G401 (cell line): ENCODE measurements at regions not wholly inside any gene's neighbourhood (a gene's known extent, or its start where the extent isn't known, plus 50 kb on each side); places are given as distances from the start of the nearest gene placed in this dataset.
"Not testable (repeated sequence)": the region's sequence is repeated elsewhere in the genome, so short reads cannot be mapped to it uniquely, and the experiment has no call there.

ENCODE experiments used
- DNase-seq: peaks from one replicate; pipeline ENCODE4 v3.0.0-alpha.2; 2015; ENCODE audit warnings: low spot score
- in situ Hi-C: cut with HindIII; loops from 2 replicates; pipeline ENCODE4 v1.10.0; 2016; ENCODE audit warnings: low sequenced_read_pairs, mixed read lengths

DNA sequence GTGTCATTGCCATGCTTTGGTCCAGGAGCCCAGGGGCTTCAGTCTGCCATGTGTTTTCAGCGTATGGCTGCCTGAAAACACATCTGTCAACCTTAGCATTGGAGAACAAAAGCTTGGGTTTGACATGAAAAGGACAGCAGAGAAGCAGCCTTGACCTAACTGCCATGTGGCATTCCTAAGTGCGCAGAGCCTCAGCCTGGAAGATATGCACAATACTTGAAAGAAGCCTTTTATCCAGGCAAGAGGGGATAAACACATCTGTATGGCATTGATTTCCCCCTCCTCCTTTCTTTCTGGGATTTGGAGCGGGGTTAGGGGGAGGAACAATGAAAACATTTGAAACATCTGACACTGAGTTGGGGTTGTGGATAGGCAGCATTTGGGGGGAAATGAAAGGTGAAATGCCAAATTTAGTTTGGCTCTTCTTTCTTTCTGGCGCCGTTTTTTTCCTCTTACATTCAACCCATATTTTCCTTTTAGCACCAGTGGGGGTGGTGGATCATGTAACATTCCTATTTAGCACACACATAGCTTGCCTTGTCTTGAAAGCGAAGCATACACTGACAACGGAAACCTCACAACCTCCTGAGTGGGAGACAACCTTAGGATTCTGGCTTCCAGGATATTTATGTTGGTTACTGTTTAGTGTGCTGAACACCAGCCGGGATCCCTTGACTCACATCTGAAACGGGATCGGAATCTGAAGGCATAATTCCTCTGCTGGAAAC lies 177.0 kb downstream of the C12orf75 start:
- DNase-seq, result no peak
- in situ Hi-C loops, result no loop called here

DNA sequence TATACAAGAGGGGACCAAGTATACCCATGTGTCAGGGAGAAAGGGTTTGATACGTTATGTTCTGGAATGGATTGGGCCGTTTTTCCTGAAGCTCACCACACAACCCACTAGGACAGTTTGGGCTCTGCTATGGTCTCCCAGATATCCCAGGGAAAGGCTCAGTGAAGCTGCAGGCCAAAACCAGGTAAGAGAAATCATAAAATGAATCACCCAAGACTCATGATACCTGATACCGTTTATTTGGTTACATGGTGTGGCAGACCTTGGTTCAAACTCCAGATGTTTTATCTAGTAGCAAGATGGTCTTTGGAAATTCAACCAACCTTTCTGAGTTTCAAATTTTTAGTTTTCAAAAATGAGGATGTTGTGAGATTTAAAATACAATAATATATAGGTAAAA lies 177.6 kb downstream of the C12orf75 start:
- in situ Hi-C loops, result no loop called here

DNA sequence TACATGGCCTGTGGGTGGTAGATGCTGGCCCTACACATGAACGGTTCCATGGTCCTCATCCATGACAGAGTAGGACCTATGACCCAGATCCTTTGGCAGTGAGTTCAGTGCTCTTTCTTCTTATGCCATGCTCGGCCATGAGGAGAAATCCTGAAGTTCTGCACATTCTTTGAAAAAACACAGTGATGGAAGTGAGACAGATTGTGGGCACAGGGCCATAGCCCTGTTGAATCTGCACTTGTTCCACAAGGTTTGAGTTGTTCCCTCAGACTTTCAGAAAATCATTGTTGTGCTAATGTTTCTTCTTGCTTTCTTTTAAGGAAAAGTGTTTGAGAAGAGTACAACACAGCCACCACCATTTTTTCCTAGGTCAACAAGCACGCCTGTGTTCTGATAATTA lies 180.0 kb downstream of the C12orf75 start:
- in situ Hi-C loops, result no loop called here
- no peak for DNase-seq

More for the DNA sequence above, 177.6 kb downstream of the C12orf75 start:
- DNase-seq, result no peak

DNA sequence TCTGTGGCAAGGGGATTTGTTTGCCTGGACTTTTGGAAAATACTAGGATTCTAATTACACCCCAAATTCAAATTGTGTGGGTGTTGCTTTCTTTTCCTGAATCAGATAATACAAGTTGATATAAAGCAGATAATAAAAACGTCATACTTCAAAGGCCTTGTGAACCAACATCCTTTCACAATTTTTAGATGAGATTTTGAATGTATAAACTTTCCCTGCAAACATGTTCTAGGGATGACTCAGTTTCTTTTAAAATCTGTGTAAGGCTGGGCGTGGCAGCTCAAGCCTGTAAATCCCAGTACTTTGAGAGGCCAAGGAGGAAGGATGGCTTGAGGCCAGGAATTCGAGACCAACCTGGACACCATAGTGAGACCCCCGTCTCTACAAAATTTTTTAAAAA lies 182.4 kb downstream of the C12orf75 start:
- in situ Hi-C loops, DNase-seq: not testable (repeated sequence)

DNA sequence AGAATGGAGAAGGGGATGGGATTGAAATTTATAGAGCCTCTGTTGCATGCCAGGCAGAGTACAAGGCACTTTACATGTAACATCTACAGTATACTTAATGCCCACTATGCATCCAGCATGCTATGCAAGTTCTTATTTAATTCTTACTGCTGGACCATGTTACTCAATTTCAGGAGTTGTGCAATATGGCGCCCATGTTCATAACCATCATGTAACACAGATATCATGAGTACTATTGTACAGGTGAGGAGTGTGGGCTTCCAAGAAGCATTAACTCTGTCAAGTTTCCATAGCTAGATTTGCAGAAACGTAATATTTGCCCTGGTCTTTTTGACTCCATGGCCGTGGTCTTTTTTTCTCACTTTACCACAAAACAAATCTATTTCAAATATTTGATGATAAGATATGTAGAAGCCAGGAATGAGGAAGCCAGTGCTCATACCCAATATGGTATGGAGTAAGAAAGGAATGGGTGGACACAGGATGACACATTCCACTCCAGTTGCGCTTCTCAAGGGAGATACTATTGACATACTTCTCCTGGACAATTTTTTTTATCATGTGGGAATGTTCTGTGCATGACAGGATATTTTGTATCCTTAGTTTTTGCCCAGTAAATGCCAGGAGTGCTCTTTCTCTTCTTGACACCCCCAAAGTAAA lies 191.8 kb downstream of the C12orf75 start:
- no peak for DNase-seq
- in situ Hi-C loops, result no loop called here

DNA sequence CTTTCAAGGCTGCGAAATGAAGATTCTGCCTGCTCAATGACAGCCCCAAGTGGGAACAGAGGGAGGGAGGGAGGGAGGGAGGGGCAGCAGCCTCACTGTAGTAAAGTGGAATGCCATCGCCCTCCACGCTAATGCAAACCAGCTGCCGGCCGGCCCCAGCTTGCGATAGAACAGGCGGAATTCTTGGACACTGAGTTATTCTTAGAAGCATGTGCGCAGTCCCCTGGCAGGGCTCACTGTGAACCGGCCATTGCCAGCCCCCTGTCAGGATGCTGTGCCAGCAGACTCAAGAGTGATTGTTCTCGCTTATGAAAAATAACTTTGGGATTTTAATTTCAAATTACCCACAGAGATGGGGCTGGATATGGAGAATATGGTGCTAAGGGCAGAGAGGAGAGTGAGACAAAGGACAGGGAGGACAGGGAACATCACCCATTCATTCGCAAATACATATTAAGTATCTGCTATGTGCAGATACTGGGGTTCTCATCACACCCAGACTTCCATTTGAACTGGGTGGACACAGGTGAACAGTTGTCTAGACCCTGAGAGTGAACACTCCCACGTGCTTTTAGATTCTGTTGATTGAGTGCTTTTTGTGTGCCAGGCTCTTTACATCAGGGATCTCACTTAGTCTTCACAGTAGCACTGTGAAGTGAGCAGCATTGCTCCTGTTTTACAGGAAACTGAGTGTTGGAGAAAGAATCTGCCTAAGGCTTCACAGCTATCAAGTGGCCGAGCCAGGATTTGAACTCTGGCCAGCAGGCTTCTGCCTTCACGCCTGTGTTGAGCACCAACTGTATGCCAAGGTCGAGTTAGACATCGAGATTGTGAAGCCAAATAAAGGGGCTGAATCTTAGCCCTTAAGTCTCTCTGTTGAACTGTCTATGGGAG lies 192.9 kb downstream of the C12orf75 start:
- peak; percentile 8 for DNase-seq
- in situ Hi-C loops, result no loop called here

DNA sequence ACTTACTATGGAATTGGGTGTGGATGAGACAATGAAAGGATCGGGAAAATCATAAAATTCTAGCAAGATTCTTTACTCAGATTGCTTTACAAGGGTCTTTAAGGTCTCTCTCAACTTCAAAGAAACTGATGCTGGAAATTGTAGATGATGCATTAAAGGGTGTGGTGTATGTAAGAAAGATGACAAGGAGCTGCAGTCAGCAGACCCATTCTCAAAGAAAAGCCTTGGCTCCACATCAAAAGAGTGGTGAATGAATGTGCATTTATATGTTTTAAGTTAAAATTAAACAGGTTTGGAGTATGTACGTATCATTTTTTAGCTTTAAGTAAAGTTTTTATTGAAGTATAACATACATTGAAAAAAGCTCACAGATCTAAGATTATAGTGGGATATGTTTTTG lies 194.5 kb downstream of the C12orf75 start:
- in situ Hi-C loops, result no loop called here
- DNase-seq, result no peak

DNA sequence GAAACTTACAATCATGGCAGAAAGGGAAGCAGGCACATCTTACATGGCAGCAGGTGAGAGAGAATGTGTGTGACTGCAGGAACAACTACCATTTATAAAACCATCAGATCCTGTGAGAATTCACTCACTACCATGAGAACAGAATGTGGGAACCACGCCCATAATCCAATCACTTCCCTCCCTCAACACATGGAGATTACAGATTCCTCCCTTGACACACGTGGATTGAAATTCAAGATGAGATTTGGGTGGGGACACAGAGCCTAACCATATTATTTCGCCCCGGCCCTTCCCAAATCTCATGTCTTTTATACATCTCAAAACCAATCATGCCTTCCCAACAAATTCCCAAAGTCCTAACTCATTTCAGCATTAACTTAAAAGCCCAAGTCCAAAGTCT lies 203.6 kb downstream of the C12orf75 start:
- in situ Hi-C loops, result no loop called here
- DNase-seq, result no peak

DNA sequence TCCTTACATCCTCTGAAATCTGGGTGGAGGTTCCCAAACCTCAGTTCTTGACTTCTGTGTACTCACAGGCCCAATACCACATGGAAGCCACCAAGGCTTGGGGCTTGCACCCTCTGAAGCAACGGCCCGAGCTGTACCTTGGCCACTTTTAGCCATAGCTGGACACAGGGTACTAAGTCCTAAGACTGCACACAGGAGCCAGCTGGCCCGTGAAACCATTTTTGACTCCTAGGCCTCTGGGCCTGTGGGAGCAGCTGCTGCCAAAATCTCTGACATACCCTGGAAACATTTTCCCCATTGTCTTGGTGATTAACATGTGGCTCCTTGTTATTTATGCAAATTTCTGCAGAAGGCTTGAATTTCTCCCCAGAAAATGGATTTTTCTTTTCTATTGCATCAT lies 204.5 kb downstream of the C12orf75 start:
- in situ Hi-C loops, result not testable (repeated sequence)

DNA sequence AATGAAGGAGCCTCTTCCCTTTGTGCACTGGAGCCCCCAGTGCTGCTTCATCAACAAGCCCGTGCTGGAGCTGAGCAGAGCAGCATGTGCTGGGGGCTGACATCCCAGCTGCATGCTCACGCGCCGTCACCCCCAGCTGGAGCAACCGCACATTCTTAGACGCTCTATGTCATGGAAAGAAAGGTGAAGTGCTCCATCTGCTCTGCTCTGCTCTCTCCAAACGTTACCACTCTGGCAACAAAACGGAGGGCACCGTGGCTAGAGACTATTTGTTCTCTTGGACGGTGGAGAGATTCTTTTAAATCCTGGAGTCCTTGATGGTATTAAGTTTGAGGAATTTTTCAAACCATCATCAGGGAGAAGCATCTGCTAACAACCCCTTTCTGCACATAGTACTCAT lies 208.4 kb downstream of the C12orf75 start:
- in situ Hi-C loops, result no loop called here
- DNase-seq, result no peak

More for the DNA sequence above, 204.5 kb downstream of the C12orf75 start:
- DNase-seq, result not testable (repeated sequence)

DNA sequence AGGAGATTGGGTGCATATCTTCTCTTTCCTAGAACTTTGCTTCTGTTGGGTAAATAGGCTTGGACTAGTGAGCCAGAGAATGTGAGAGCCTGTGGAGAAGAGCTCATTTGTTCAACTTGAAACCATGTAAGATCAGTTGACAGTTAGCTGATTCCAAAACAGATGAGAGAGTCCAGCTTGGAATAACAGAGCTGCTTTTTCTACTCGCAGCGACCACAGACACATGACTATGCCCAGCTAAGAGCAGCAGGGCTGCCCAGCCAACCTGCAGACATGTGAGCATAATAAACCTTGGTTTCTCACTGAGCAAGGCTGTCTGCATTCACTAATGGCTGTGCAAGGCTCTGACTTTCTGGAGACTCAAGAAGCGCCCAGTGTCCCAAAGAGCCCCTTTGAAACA lies 209.2 kb downstream of the C12orf75 start:
- in situ Hi-C loops, result no loop called here
- no peak for DNase-seq

DNA sequence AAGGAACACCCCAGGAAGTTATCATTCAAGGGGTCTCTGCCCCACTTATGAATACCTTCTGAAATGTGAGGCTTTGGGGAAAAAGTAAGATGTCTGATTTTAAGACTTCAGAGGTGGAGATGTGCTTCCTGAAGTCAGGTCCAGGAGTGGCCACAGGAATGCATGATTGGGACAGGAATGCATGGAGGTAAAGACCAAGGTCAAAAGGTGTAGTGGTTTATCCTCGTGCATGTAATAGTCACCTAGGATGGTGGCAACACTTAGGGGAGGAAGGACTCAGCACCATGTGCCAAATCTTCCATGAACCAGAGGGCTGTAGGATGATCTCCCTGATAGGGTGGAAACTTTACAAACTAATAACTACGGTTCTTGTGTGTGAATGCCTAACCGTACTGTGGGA lies 217.3 kb downstream of the C12orf75 start:
- in situ Hi-C loops, result no loop called here

DNA sequence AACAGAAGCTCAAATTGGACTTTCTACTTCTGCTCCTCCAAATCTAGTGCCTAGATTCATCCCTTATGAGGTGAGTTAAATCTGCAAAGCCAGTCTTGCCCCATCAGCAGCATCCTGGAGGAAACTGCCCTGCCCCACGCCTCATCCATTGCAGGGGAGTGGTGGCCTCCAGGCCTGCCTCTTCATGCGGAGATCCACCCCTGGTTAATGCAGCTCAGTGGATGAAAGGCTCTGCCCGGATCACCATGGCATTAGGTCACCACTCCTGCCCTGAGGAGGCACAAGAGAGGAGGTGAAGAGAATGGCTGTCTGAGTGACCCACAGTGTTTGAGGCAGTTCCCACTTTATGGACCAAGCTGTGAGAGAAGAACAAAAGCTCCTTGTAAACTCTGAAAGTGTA lies 218.1 kb downstream of the C12orf75 start:
- no peak for DNase-seq
- in situ Hi-C loops, result no loop called here

More for the DNA sequence above, 217.3 kb downstream of the C12orf75 start:
- no peak for DNase-seq

DNA sequence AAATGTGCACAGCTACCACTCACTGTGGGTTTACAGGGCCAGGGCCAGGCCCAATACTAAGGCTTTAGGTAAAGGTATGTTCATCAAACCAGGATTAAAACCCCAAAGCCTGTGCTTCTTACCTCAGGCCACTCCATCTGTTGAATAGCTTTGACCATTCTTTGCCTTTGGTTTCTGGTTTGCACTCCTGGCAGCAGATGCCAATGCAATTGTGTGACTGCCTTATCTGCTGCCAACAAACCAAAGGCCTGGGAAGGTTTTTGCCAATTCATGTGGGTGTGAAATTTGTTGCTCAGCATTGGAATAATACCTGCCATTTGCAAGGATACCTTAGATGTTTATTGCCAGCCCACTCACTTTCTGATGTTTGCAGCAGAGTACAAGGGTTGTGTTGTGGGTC lies 221.6 kb downstream of the C12orf75 start:
- in situ Hi-C loops, result no loop called here
- DNase-seq, result peak; percentile 76

DNA sequence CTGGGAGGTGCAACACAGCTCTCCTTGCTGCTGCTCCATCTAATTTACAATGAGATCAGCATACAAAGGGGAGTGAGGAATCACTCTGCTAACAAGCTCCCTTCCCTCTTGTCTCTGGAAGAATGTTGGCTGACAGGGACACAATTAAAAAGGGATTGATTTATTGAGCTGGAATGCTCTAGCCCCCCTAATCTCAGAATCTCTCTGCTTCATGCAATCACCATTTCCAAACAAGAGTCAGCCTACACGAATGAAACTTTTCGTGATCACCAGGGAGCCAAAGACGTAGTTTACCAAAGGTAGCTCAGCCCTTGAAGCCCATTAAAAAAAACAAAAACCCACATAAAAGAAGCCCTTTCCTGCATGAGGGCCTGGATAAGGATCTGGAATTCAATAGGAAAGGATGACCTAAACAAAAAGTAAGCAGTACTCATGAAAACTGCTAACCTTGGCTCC lies 223.8 kb downstream of the C12orf75 start:
- in situ Hi-C loops, result no loop called here
- no peak for DNase-seq

DNA sequence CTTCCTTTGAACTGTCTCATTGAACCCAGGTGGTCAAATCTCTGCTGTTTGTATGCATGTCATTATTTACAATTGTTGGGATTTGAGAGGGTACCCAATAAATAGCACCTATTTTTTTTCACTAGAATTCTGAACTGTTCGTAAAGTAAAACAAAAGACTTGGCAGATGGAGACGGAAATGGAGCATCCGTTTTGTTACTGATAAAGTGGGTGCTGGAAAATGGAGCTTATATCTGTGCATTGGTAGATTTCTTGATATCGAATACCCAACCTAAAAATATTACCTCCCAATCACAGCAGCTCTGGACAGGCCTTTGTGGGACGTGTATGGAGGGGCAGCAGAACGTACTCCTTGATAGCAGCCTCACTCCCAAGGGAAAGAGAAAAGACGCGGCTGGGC lies 224.4 kb downstream of the C12orf75 start:
- in situ Hi-C loops, result no loop called here
- no peak for DNase-seq

DNA sequence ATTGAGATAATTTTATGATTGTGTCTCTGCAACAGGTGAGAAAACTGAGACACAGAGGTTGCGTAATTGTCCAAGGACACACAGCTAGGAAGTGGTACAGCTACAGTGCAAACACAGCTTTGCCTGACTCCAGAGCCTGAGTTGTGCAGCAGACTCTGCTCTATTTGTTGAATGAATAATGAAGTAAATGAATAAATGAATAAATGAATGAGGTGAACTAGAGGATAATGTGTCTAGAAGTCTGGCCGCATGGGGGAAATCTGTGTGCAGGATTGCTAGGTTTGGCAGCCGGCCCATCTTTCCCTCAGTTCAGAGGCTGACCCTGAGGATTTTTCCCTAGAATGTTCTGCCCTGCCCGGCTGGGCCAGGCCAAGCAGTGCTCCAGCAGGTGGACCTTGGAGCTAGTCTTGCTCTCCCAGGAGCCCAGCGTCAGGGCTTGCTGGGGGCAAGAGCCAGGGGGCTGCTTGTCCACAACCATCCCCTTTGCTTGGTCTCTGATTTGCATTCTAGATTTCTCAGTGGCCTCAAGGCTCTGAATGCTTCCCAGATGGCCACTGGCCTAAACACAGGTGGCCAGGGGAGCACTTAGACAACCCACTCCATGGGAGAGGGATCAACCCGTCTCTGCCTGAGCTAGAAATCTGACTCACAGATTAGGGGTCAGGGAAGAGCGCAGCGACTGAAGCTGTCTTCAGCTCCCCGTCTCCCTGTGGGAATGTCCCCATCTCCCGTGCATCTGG lies 225.2 kb downstream of the C12orf75 start:
- no peak for DNase-seq
- in situ Hi-C loops, result no loop called here

DNA sequence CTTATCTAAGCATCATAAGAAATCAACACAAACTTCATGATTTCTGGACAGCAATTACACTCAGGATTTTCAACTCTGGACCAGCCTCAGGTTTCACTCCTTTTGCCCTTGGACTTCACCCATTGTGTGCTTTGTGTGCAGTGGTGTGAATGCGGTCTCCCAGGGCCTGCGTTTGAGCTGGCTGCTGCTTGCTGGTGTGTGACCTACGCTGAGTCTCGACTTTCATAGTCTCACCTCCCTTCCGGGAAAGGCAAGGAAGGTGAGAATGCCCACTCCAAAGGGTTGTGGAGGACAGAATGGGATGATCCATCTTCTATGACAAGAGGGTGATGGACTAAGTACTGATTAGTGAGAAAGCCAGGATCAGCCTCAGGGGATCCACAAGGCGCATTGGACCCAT lies 228.8 kb downstream of the C12orf75 start:
- DNase-seq, result no peak
- in situ Hi-C loops, result no loop called here

DNA sequence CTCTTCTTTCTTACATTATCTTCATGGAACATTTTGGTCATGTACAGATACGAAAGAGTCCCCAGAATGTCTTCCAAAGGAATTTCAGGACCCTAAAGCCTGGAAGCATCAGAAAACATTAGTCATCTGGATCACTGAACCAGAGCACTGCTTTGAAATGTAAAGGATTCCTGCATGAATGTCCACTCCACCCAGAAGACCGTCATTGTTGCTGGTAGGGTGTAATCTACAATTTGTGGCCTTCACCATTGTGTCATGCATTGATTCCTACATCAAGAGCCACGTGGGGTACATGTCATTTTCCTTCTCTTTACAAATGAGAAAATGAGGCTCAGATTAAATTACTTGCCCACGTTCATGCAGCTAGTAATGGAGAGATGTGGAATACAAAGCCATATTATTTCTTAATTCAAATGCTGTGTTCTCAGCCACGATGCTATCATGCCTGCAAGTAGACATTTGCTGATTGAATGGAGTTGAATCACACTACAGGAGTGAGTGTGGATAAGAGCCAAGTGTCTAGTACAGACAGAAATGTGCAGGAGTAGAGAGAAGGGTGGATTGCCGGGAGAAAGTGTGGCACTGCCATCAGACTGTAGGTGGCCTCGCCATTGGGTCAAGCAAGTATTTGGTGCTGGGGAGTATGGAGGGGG lies 231.2 kb downstream of the C12orf75 start:
- peak; percentile 35 for DNase-seq

More for the DNA sequence above, 231.2 kb downstream of the C12orf75 start:
- in situ Hi-C loops, result no loop called here
